Mammary epithelial cell (primary cell): ENCODE measurements at regions not wholly inside any gene's neighbourhood (a gene's known extent, or its start where the extent isn't known, plus 50 kb on each side); places are given as distances from the start of the nearest gene placed in this dataset.

Source experiments
- EZH2 ChIP-seq: IDR thresholded peaks from 2 replicates; pipeline ENCODE4 v1.6.1; 2012; ENCODE audit warnings: low read length, inconsistent platforms, borderline replicate concordance
- TF ChIP-seq, protein P1 (sequence below), 2 donors: IDR thresholded peaks in 1 of 2; conservative IDR thresholded peaks in 1 of 2; 2 replicates each; pipeline ENCODE4 v1.5.1; 2011 to 2012; ENCODE audit warnings: inconsistent platforms in 2 of 2, low read length in 2 of 2, mild to moderate bottlenecking in 2 of 2, control low read depth in 1 of 2, low read depth in 1 of 2; ENCODE audit not compliant: insufficient read depth in 1 of 2; ENCODE audit errors: extremely low read depth in 1 of 2

DNA sequence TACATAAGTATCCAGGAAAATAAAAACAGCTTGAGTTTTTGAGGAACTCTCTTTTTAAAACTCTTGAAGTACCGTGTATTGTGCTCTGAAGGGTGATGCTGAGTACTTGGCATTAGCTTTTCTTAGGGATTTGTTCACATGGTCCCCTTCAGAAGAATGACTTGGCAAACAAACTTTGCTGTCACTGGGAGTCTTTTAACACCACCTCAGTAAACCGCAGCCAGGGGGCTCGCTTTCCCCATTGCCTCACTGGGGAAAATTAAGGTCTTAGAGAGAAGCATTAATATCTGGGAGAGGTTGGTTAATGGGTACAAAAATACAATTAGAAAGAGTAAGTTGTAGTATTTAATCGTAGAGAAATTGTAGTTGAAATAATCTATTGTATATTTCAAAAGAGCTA is 105.9 kb upstream of the DAP start:
- TF ChIP-seq, protein P1, sequence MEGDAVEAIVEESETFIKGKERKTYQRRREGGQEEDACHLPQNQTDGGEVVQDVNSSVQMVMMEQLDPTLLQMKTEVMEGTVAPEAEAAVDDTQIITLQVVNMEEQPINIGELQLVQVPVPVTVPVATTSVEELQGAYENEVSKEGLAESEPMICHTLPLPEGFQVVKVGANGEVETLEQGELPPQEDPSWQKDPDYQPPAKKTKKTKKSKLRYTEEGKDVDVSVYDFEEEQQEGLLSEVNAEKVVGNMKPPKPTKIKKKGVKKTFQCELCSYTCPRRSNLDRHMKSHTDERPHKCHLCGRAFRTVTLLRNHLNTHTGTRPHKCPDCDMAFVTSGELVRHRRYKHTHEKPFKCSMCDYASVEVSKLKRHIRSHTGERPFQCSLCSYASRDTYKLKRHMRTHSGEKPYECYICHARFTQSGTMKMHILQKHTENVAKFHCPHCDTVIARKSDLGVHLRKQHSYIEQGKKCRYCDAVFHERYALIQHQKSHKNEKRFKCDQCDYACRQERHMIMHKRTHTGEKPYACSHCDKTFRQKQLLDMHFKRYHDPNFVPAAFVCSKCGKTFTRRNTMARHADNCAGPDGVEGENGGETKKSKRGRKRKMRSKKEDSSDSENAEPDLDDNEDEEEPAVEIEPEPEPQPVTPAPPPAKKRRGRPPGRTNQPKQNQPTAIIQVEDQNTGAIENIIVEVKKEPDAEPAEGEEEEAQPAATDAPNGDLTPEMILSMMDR (conservative IDR thresholded peaks at IDR 0.05 in 1 of 2, IDR thresholded peaks at IDR 0.05 in 1 of 2; ENCODE audit: extremely low read depth in 1 of 2, insufficient read depth in 1 of 2, low read depth in 1 of 2, low read length in 2 of 2) = no peak
- TF ChIP-seq EZH2 = no peak
